22Rv1 (cell line): ENCODE measurements at regions not wholly inside any gene's neighbourhood (a gene's known extent, or its start where the extent isn't known, plus 50 kb on each side); places are given as distances from the start of the nearest gene placed in this dataset.

Experiments
- CTCF ChIP-seq: fragments of 450-650 bp; IDR thresholded peaks from 2 replicates; pipeline ENCODE4 v1.5.1; 2017; ENCODE audit warnings: mild to moderate bottlenecking
- ZFX ChIP-seq: fragments of 450-650 bp; IDR thresholded peaks from 2 replicates; pipeline ENCODE4 v1.6.1; 2017; ENCODE audit warnings: antibody characterized with exemption, borderline replicate concordance

GRCh38 chr12:118922405-118922804 lies 58.9 kb upstream of the SRRM4 start:
- TF ChIP-seq CTCF (no peak), ZFX (no peak)
